SK-N-SH (cell line): ENCODE measurements at regions not wholly inside any gene's neighbourhood (a gene's known extent, or its start where the extent isn't known, plus 50 kb on each side); places are given as distances from the start of the nearest gene placed in this dataset.

Experiments used
- CTCF ChIA-PET: fragments of 300-600, 350-600 bp; formaldehyde crosslinking; extraction: SDS; loops from one replicate; lab custom pipeline; 2021; lab: Yijun Ruan, JAX
- POLR2A ChIA-PET: fragments of 350-600 bp; sonication (Branson Sonifier 250); formaldehyde crosslinking; extraction: SDS; loops from one replicate; lab custom pipeline; 2020; ENCODE audit warnings: antibody characterized with exemption, inconsistent platforms; lab: Yijun Ruan, JAX
- DNase-seq: peaks from one replicate; pipeline ENCODE4 v3.0.0; 2012
- H2AFZ ChIP-seq: fragments of 200-600 bp; sonication (generic); 2 replicates; pipeline ENCODE4 v1.8.1; 2016; ENCODE audit warnings: antibody characterized with exemption, mild to moderate bottlenecking, low read depth
- H3F3A ChIP-seq: fragments of 200-600 bp; sonication (generic); replicated peaks from 2 replicates; pipeline ENCODE3; 2016; ENCODE audit warnings: antibody characterized with exemption, mild to moderate bottlenecking; ENCODE audit not compliant: insufficient read depth
- H3K27ac ChIP-seq, 2 experiments: fragments of 200-500 bp in 1 of 2; fragments of 200-600 bp in 1 of 2; sonication (Bioruptor generic) in 1 of 2; sonication (generic), shearing (Covaris generic) in 1 of 2; 2 replicates each; pipeline versions ENCODE4 v1.5.1 to v1.6.1; 2014 to 2016; ENCODE audit warnings: low read depth in 2 of 2, inconsistent platforms in 1 of 2, low read length in 1 of 2, mild to moderate bottlenecking in 1 of 2, mixed read lengths in 1 of 2
- H3K27me3 ChIP-seq: fragments of 200-600 bp; sonication (generic), shearing (Covaris generic); 2 replicates; pipeline ENCODE4 v1.6.1; 2016; ENCODE audit warnings: mixed run types; ENCODE audit not compliant: insufficient read depth
- H3K36me3 ChIP-seq, 2 experiments: fragments of 200-500 bp in 1 of 2; fragments of 200-600 bp in 1 of 2; sonication (Bioruptor generic) in 1 of 2; sonication (generic) in 1 of 2; replicated peaks in 1 of 2; 2 replicates each; pipeline versions ENCODE3 to v1.5.1; 2014 to 2016; ENCODE audit warnings: low read length in 1 of 2, mild to moderate bottlenecking in 1 of 2; ENCODE audit not compliant: insufficient read depth in 2 of 2, control insufficient read depth in 1 of 2
- H3K4me1 ChIP-seq, 2 experiments: fragments of 200-500 bp in 1 of 2; fragments of 200-600 bp in 1 of 2; sonication (Bioruptor generic) in 1 of 2; sonication (generic), shearing (Covaris generic) in 1 of 2; 2 replicates each; pipeline versions ENCODE4 v1.5.1 to v1.6.1; 2014 to 2016; ENCODE audit warnings: low read depth in 1 of 2, low read length in 1 of 2, mixed run types in 1 of 2; ENCODE audit not compliant: insufficient read depth in 2 of 2, control insufficient read depth in 1 of 2
- H3K4me2 ChIP-seq: fragments of 200-600 bp; sonication (generic), shearing (Covaris generic); 2 replicates; pipeline ENCODE4 v1.6.1; 2017; ENCODE audit warnings: mixed run types
- H3K4me3 ChIP-seq, 2 experiments: fragments of 200-500 bp in 1 of 2; fragments of 200-600 bp in 1 of 2; sonication (Bioruptor generic) in 1 of 2; sonication (generic), shearing (Covaris generic) in 1 of 2; 2 replicates each; pipeline versions ENCODE4 v1.5.1 to v1.8.1; 2014 to 2016; ENCODE audit warnings: low read depth in 2 of 2, inconsistent platforms in 1 of 2, low read length in 1 of 2, mild to moderate bottlenecking in 1 of 2, mixed read lengths in 1 of 2, moderate library complexity in 1 of 2
- H3K79me2 ChIP-seq: fragments of 200-600 bp; sonication (generic); 2 replicates; pipeline ENCODE4 v1.8.1; 2017; ENCODE audit warnings: mild to moderate bottlenecking; ENCODE audit not compliant: insufficient read depth
- H3K9ac ChIP-seq: fragments of 200-600 bp; sonication (generic); 2 replicates; pipeline ENCODE4 v1.6.1; 2017; ENCODE audit warnings: mixed run types
- H3K9me2 ChIP-seq: fragments of 200-600 bp; sonication (generic); 2 replicates; pipeline ENCODE4 v1.6.1; 2017; ENCODE audit warnings: mixed run types
- H3K9me3 ChIP-seq: fragments of 200-600 bp; sonication (generic); 2 replicates; pipeline ENCODE4 v1.6.1; 2017; ENCODE audit warnings: mixed run types, mild to moderate bottlenecking, moderate library complexity
- H4K20me1 ChIP-seq: fragments of 200-600 bp; sonication (generic); 2 replicates; pipeline ENCODE4 v1.6.1; 2017; ENCODE audit warnings: mild to moderate bottlenecking, mixed run types; ENCODE audit not compliant: insufficient read depth
- CHD2 ChIP-seq: fragments of 150-350 bp; IDR thresholded peaks from 2 replicates; pipeline ENCODE4 v1.6.1; 2018; ENCODE audit warnings: low read length; ENCODE audit not compliant: partially characterized antibody
- ELF1 ChIP-seq: IDR thresholded peaks from 2 replicates; pipeline ENCODE4 v1.4.0; 2012
- GABPA ChIP-seq: IDR thresholded peaks from 2 replicates; pipeline ENCODE4 v1.4.0; 2012; ENCODE audit warnings: low read depth, mild to moderate bottlenecking
- JUND ChIP-seq: IDR thresholded peaks from 2 replicates; pipeline ENCODE4 v1.4.0; 2012
- MEF2A ChIP-seq: IDR thresholded peaks from 2 replicates; pipeline ENCODE4 v1.4.0; 2012; ENCODE audit warnings: low read depth, borderline replicate concordance
- MXI1 ChIP-seq: IDR thresholded peaks from 2 replicates; pipeline ENCODE4 v1.6.1; 2012; ENCODE audit warnings: mild to moderate bottlenecking, low read depth, low read length, improper control_type of control experiment
- NFIC ChIP-seq: IDR thresholded peaks from 2 replicates; pipeline ENCODE4 v1.4.0; 2012; ENCODE audit warnings: borderline replicate concordance
- NRF1 ChIP-seq: IDR thresholded peaks from 2 replicates; pipeline ENCODE4 v1.6.1; 2012; ENCODE audit warnings: low read depth, mild to moderate bottlenecking, low read length
- RAD21 ChIP-seq: IDR thresholded peaks from 2 replicates; pipeline ENCODE4 v1.6.1; 2012; ENCODE audit warnings: mild to moderate bottlenecking, low read length
- RCOR1 ChIP-seq: fragments of 150-350 bp; IDR thresholded peaks from 2 replicates; pipeline ENCODE4 v1.6.1; 2017; ENCODE audit warnings: antibody characterized with exemption, low read length
- RFX5 ChIP-seq: IDR thresholded peaks from 2 replicates; pipeline ENCODE4 v1.6.1; 2012; ENCODE audit warnings: mild to moderate bottlenecking, improper control_type of control experiment, low read length
- SIN3A ChIP-seq: IDR thresholded peaks from 2 replicates; pipeline ENCODE4 v1.6.1; 2012; ENCODE audit warnings: low read depth, mild to moderate bottlenecking, low read length, moderate library complexity, borderline replicate concordance
- TEAD4 ChIP-seq: IDR thresholded peaks from 2 replicates; pipeline ENCODE4 v1.4.0; 2012; ENCODE audit warnings: mild to moderate bottlenecking, borderline replicate concordance; ENCODE audit not compliant: insufficient read depth
- YY1 ChIP-seq: IDR thresholded peaks from 2 replicates; pipeline ENCODE4 v1.4.0; 2012; ENCODE audit warnings: low read depth, mild to moderate bottlenecking
- WGBS: methylation state at CpG from one replicate; pipeline ENCODE4 v1.1.6; 2017; ENCODE audit warnings: low lambda C conversion rate; 5-methylcytosine and 5-hydroxymethylcytosine counted together
- TF ChIP-seq, protein P1 (sequence below): IDR thresholded peaks from 2 replicates; pipeline ENCODE4 v1.4.0; 2012; ENCODE audit warnings: low read depth, borderline replicate concordance
- TF ChIP-seq, protein P2 (sequence below): fragments of 200-600 bp; sonication (generic); IDR thresholded peaks from 2 replicates; pipeline ENCODE4 v1.6.1; 2017; ENCODE audit warnings: antibody characterized with exemption, mild to moderate bottlenecking, moderate library complexity
- TF ChIP-seq, protein P3 (sequence below): fragments of 150-350 bp; IDR thresholded peaks from 2 replicates; pipeline ENCODE4 v1.6.1; 2017; ENCODE audit warnings: antibody characterized with exemption, low read length, low read depth, borderline replicate concordance
- TF ChIP-seq, protein P4 (sequence below): IDR thresholded peaks from 2 replicates; pipeline ENCODE4 v1.6.1; 2012; ENCODE audit warnings: mild to moderate bottlenecking, low read depth, low read length, moderate library complexity
- TF ChIP-seq, protein P5 (sequence below): IDR thresholded peaks from 2 replicates; pipeline ENCODE4 v1.4.0; 2012; ENCODE audit warnings: low read depth

DNA sequence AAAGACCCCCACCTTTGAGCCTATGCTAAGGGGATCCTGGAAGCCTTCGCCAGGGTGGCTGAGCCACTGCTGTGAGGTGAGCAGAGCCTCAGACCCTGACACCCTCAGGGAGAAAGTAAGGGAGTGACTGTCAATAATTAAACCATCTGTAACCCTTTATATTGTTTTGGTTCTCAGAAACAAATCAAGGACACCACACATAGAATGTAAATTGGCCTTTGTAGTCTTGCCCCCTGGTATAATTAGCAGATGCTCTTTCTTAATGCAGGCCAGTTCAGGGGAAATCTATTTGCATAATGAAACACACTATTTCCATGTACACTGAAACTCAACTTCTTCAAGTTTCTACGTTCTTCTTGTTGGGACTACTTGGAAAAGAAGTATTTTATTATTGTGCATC lies 127.7 kb upstream of the EDNRB start:
- Histone ChIP-seq H3K27me3 (no peaks in the 10 kb centered on the region), H3K4me3 (no peak overlapping the region), H3K9ac (no peak overlapping the region), H3K4me1 (no peaks in the 10 kb centered on the region), H3F3A (no peaks in the 10 kb centered on the region), H3K79me2 (no peaks in the 10 kb centered on the region), H3K9me2 (no peaks in the 10 kb centered on the region; the same call in 1 of the 2 replicates), H2AFZ (no peak overlapping the region), H3K27ac (no peak overlapping the region), H3K4me2 (no peak overlapping the region), H3K36me3 (no peaks in the 10 kb centered on the region), H4K20me1 (no peaks in the 10 kb centered on the region), H3K9me3 (no peaks in the 10 kb centered on the region)
- DNase-seq, result no peak
- TF ChIP-seq MXI1, result no peak
- TF ChIP-seq JUND, result no peak
- TF ChIP-seq, protein P1, sequence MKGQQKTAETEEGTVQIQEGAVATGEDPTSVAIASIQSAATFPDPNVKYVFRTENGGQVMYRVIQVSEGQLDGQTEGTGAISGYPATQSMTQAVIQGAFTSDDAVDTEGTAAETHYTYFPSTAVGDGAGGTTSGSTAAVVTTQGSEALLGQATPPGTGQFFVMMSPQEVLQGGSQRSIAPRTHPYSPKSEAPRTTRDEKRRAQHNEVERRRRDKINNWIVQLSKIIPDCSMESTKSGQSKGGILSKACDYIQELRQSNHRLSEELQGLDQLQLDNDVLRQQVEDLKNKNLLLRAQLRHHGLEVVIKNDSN, result no peak
- no peak for TF ChIP-seq NFIC
- TF ChIP-seq, protein P2, sequence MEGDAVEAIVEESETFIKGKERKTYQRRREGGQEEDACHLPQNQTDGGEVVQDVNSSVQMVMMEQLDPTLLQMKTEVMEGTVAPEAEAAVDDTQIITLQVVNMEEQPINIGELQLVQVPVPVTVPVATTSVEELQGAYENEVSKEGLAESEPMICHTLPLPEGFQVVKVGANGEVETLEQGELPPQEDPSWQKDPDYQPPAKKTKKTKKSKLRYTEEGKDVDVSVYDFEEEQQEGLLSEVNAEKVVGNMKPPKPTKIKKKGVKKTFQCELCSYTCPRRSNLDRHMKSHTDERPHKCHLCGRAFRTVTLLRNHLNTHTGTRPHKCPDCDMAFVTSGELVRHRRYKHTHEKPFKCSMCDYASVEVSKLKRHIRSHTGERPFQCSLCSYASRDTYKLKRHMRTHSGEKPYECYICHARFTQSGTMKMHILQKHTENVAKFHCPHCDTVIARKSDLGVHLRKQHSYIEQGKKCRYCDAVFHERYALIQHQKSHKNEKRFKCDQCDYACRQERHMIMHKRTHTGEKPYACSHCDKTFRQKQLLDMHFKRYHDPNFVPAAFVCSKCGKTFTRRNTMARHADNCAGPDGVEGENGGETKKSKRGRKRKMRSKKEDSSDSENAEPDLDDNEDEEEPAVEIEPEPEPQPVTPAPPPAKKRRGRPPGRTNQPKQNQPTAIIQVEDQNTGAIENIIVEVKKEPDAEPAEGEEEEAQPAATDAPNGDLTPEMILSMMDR, result no peak
- TF ChIP-seq, protein P3, sequence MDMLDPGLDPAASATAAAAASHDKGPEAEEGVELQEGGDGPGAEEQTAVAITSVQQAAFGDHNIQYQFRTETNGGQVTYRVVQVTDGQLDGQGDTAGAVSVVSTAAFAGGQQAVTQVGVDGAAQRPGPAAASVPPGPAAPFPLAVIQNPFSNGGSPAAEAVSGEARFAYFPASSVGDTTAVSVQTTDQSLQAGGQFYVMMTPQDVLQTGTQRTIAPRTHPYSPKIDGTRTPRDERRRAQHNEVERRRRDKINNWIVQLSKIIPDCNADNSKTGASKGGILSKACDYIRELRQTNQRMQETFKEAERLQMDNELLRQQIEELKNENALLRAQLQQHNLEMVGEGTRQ, result no peak
- TF ChIP-seq ELF1, result no peak
- TF ChIP-seq GABPA, result no peak
- TF ChIP-seq SIN3A, result no peak
- TF ChIP-seq RFX5, result no peak
- TF ChIP-seq RCOR1, result no peak
- no peak for TF ChIP-seq YY1
- TF ChIP-seq, protein P4, sequence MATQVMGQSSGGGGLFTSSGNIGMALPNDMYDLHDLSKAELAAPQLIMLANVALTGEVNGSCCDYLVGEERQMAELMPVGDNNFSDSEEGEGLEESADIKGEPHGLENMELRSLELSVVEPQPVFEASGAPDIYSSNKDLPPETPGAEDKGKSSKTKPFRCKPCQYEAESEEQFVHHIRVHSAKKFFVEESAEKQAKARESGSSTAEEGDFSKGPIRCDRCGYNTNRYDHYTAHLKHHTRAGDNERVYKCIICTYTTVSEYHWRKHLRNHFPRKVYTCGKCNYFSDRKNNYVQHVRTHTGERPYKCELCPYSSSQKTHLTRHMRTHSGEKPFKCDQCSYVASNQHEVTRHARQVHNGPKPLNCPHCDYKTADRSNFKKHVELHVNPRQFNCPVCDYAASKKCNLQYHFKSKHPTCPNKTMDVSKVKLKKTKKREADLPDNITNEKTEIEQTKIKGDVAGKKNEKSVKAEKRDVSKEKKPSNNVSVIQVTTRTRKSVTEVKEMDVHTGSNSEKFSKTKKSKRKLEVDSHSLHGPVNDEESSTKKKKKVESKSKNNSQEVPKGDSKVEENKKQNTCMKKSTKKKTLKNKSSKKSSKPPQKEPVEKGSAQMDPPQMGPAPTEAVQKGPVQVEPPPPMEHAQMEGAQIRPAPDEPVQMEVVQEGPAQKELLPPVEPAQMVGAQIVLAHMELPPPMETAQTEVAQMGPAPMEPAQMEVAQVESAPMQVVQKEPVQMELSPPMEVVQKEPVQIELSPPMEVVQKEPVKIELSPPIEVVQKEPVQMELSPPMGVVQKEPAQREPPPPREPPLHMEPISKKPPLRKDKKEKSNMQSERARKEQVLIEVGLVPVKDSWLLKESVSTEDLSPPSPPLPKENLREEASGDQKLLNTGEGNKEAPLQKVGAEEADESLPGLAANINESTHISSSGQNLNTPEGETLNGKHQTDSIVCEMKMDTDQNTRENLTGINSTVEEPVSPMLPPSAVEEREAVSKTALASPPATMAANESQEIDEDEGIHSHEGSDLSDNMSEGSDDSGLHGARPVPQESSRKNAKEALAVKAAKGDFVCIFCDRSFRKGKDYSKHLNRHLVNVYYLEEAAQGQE, result no peak
- no peak for TF ChIP-seq TEAD4
- no peak for TF ChIP-seq CHD2
- TF ChIP-seq, protein P5, sequence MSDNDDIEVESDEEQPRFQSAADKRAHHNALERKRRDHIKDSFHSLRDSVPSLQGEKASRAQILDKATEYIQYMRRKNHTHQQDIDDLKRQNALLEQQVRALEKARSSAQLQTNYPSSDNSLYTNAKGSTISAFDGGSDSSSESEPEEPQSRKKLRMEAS, result no peak
- no peak for TF ChIP-seq MEF2A
- TF ChIP-seq RAD21, result no peak
- no peak for TF ChIP-seq NRF1
- CTCF ChIA-PET, result no interaction called here
- POLR2A ChIA-PET, result no interaction called here
- 4% methylated on average over 2 of the region's 2 CpGs for WGBS
